Caco-2 (cell line): ENCODE measurements at regions not wholly inside any gene's neighbourhood (a gene's known extent, or its start where the extent isn't known, plus 50 kb on each side); places are given as distances from the start of the nearest gene placed in this dataset.

Experiments used
- BruUV-seq: library from RNA; stranded (reverse); fragments of 400-500 nt; replicated peaks from 2 replicates; lab custom pipeline; 2021; lab: Mats Ljungman, UMichigan
- CTCF ChIA-PET: fragments of 300-600 bp; sonication (Branson Sonifier 250); formaldehyde crosslinking; loops from one replicate; lab custom pipeline; 2022; ENCODE audit warnings: antibody characterized with exemption; lab: Charles Lee
- POLR2A ChIA-PET: fragments of 300-600 bp; sonication (Branson Sonifier 250); formaldehyde crosslinking; loops from one replicate; lab custom pipeline; 2022; ENCODE audit warnings: antibody characterized with exemption; lab: Charles Lee
- DNase-seq, 2 experiments: peaks; one replicate each; pipeline versions ENCODE4 v3.0.0 to v3.0.0-alpha.2; 2020 to 2022
- H3K27me3 ChIP-seq: replicated peaks from 2 replicates; pipeline ENCODE4 v1.6.0; 2011; ENCODE audit warnings: low read length; ENCODE audit not compliant: control insufficient read depth, insufficient read depth
- H3K36me3 ChIP-seq: 2 replicates; pipeline ENCODE4 v1.5.1; 2011; ENCODE audit warnings: low read length; ENCODE audit not compliant: control insufficient read depth, insufficient read depth
- H3K4me1 ChIP-seq: fragments of 250-450 bp; sonication (Bioruptor Pico); 2 replicates; pipeline ENCODE4 v1.5.1; 2020; ENCODE audit warnings: mild to moderate bottlenecking
- H3K4me3 ChIP-seq: 2 replicates; pipeline ENCODE4 v1.5.1; 2011; ENCODE audit warnings: low read depth, mild to moderate bottlenecking, control low read depth, low read length
- H3K9me3 ChIP-seq: fragments of 250-450 bp; sonication (Bioruptor Pico); 2 replicates; pipeline ENCODE4 v1.5.1; 2020; ENCODE audit warnings: mild to moderate bottlenecking, moderate library complexity
- H3K27ac Mint-ChIP-seq: one replicate; pipeline ENCODE4 v1.8.0; 2022; ENCODE audit warnings: mixed read lengths; ENCODE audit not compliant: unreplicated experiment
- H3K27me3 Mint-ChIP-seq: one replicate; pipeline ENCODE4 v1.8.0; 2022; ENCODE audit warnings: mixed read lengths; ENCODE audit not compliant: insufficient read depth, unreplicated experiment
- H3K36me3 Mint-ChIP-seq: one replicate; pipeline ENCODE4 v1.8.0; 2022; ENCODE audit warnings: mild to moderate bottlenecking, mixed read lengths; ENCODE audit not compliant: insufficient read depth, unreplicated experiment
- H3K4me1 Mint-ChIP-seq: one replicate; pipeline ENCODE4 v1.8.0; 2022; ENCODE audit warnings: low read depth, mixed read lengths; ENCODE audit not compliant: unreplicated experiment
- H3K4me3 Mint-ChIP-seq: one replicate; pipeline ENCODE4 v1.8.0; 2022; ENCODE audit warnings: mild to moderate bottlenecking, moderate library complexity, mixed read lengths; ENCODE audit not compliant: unreplicated experiment
- H3K9me3 Mint-ChIP-seq: one replicate; pipeline ENCODE4 v1.8.0; 2022; ENCODE audit warnings: mixed read lengths; ENCODE audit not compliant: unreplicated experiment
- intact Hi-C: fragments of 100-400 bp; cut with micrococcal nuclease; formaldehyde crosslinking; loops from one replicate; pipeline ENCODE4 v1.10.0; 2022; ENCODE audit not compliant: unreplicated experiment
- TF ChIP-seq, protein P1 (sequence below), 2 experiments: fragments of 200-600 bp in 1 of 2; IDR thresholded peaks; 1 replicate in 1 of 2; 2 replicates in 1 of 2; pipeline versions ENCODE4 v1.5.1 to v1.8.0; 2011 to 2022; ENCODE audit warnings: antibody characterized with exemption in 1 of 2, control low read depth in 1 of 2, inconsistent platforms in 1 of 2, low read depth in 1 of 2, low read length in 1 of 2, mild to moderate bottlenecking in 1 of 2, moderate library complexity in 1 of 2; ENCODE audit not compliant: insufficient read depth in 1 of 2, severe bottlenecking in 1 of 2, unreplicated experiment in 1 of 2

DNA sequence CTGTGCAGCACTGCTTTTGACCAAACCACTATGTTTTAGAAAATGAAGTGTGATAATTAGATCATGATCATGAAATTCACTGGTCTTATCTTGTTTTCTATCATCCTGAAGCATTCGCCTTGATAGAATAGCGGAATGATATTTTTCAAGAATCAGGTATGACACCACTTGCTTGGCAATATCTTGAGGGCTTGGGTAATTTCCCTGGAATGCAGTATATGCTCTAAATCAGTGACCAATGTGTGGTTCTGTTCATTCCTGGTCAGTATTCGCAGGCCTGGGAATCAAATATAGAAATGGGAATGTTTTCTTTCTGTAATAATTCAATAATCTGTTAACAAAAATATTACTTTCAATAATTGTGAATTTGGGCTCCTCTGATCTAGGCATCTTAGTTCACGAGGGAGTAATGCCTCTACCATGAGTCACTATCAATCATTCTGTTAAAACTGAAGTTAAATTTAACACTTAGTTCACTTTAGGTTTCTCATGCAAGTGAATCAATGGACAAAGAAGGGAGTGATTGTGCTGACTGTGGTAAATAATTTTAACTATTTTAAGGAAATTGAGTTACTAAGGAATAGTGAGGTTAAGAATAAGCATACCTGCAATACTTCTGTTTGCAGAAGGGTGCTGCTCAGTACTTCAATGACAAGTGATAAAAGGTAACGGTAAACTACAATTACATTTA, 137.9 kb downstream of the PCDH20 start:
- Mint-ChIP-seq H3K9me3 (no peaks in the 10 kb centered on the region), H3K27ac (no peak overlapping the region), H3K4me1 (no peaks in the 10 kb centered on the region), H3K36me3 (no peaks in the 10 kb centered on the region), H3K4me3 (no peak overlapping the region), H3K27me3 (no peaks in the 10 kb centered on the region)
- no peak overlapping the region for H3K4me3 ChIP-seq
- H3K36me3 ChIP-seq: no peaks in the 10 kb centered on the region
- POLR2A ChIA-PET: no interaction called here
- no TSS peak for BruUV-seq
- TF ChIP-seq, protein P1, sequence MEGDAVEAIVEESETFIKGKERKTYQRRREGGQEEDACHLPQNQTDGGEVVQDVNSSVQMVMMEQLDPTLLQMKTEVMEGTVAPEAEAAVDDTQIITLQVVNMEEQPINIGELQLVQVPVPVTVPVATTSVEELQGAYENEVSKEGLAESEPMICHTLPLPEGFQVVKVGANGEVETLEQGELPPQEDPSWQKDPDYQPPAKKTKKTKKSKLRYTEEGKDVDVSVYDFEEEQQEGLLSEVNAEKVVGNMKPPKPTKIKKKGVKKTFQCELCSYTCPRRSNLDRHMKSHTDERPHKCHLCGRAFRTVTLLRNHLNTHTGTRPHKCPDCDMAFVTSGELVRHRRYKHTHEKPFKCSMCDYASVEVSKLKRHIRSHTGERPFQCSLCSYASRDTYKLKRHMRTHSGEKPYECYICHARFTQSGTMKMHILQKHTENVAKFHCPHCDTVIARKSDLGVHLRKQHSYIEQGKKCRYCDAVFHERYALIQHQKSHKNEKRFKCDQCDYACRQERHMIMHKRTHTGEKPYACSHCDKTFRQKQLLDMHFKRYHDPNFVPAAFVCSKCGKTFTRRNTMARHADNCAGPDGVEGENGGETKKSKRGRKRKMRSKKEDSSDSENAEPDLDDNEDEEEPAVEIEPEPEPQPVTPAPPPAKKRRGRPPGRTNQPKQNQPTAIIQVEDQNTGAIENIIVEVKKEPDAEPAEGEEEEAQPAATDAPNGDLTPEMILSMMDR (IDR thresholded peaks at IDR 0.05; ENCODE audit: insufficient read depth in 1 of 2, low read depth in 1 of 2, low read length in 1 of 2, severe bottlenecking in 1 of 2, unreplicated experiment in 1 of 2): no peak
- DNase-seq: no peak
- no peaks in the 10 kb centered on the region for H3K27me3 ChIP-seq
- no peaks in the 10 kb centered on the region for H3K9me3 ChIP-seq
- intact Hi-C loops: no loop called here
- CTCF ChIA-PET: no interaction called here
- no peaks in the 10 kb centered on the region for H3K4me1 ChIP-seq

DNA sequence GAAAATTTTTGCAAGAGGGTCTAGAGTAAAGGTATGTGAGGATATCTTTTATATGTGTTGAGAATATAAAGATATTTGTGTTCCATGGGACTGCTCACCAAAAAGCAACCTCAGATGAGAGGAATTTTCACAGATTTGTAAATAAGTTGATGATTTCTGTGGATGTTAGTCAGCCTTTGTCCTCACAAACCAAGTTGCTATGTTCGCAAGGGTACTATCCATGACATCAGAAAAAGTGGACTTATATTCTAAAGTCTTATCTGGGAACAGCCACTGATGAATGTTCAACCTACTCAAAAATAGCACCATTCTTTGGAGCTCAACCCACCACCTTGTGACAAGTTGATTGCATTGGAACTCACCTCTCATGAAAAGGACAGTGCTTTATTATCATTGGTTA, 138.6 kb downstream of the PCDH20 start:
- H3K9me3 Mint-ChIP-seq: no peaks in the 10 kb centered on the region
- no peak overlapping the region for H3K4me3 Mint-ChIP-seq
- no peaks in the 10 kb centered on the region for H3K9me3 ChIP-seq
- ChIA-PET CTCF (no interaction called here), POLR2A (no interaction called here)
- H3K4me1 Mint-ChIP-seq: no peaks in the 10 kb centered on the region
- TF ChIP-seq, protein P1 (IDR thresholded peaks at IDR 0.05; ENCODE audit: insufficient read depth in 1 of 2, low read depth in 1 of 2, low read length in 1 of 2, severe bottlenecking in 1 of 2, unreplicated experiment in 1 of 2): no peak
- intact Hi-C loops: no loop called here
- H3K4me3 ChIP-seq: no peak overlapping the region
- no peaks in the 10 kb centered on the region for H3K36me3 ChIP-seq
- no peaks in the 10 kb centered on the region for H3K4me1 ChIP-seq
- H3K27me3 Mint-ChIP-seq: no peaks in the 10 kb centered on the region
- no peak overlapping the region for H3K27ac Mint-ChIP-seq
- DNase-seq: no peak
- BruUV-seq: no TSS peak
- no peaks in the 10 kb centered on the region for H3K27me3 ChIP-seq
- H3K36me3 Mint-ChIP-seq: no peaks in the 10 kb centered on the region

DNA sequence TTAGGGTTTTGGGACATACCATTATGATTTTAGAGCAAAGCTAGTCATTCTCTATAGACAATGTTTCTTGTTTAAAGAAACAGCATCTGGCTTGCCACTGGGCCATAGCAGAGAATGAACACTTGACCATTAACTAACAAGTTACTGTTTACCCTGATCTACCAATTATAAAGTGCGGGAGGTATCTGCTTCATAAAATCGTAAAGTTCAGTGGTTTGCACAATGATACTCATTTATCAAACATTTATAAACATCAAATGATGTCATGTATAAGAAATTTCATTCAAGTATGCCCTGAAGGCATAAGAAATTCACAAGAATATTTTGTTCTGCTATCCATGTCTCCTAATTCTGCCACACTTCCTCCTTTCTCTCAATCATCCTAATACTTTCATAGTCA, 139.2 kb downstream of the PCDH20 start:
- ChIA-PET CTCF (no interaction called here), POLR2A (no interaction called here)
- Mint-ChIP-seq H3K9me3 (no peaks in the 10 kb centered on the region), H3K27ac (no peak overlapping the region), H3K36me3 (no peaks in the 10 kb centered on the region), H3K4me1 (no peaks in the 10 kb centered on the region), H3K4me3 (no peak overlapping the region), H3K27me3 (no peaks in the 10 kb centered on the region)
- Histone ChIP-seq H3K27me3 (no peaks in the 10 kb centered on the region), H3K4me3 (no peak overlapping the region), H3K9me3 (no peaks in the 10 kb centered on the region), H3K4me1 (no peaks in the 10 kb centered on the region), H3K36me3 (no peaks in the 10 kb centered on the region)
- BruUV-seq: no TSS peak
- intact Hi-C loops: no loop called here
- TF ChIP-seq, protein P1 (IDR thresholded peaks at IDR 0.05; ENCODE audit: insufficient read depth in 1 of 2, low read depth in 1 of 2, low read length in 1 of 2, severe bottlenecking in 1 of 2, unreplicated experiment in 1 of 2): no peak
- no peak for DNase-seq
